H1 (cell line): ENCODE measurements at regions not wholly inside any gene's neighbourhood (a gene's known extent, or its start where the extent isn't known, plus 50 kb on each side); places are given as distances from the start of the nearest gene placed in this dataset.

ENCODE experiments used
- CTCF ChIA-PET: fragments of 300-600 bp; sonication (Branson Sonifier 250); formaldehyde crosslinking; loops from one replicate; lab custom pipeline; 2021; ENCODE audit not compliant: partially characterized antibody; lab: Charles Lee
- POLR2A ChIA-PET: fragments of 300-600 bp; sonication (Branson Sonifier 250); formaldehyde crosslinking; loops from one replicate; lab custom pipeline; 2021; ENCODE audit warnings: inconsistent platforms; ENCODE audit not compliant: partially characterized antibody; lab: Charles Lee
- DNase-seq, 2 experiments: peaks; one replicate each; pipeline versions ENCODE4 v3.0.0 to v3.0.0-alpha.2; 2010 to 2022; ENCODE audit warnings: low spot score in 2 of 2, low read depth in 1 of 2, mixed read lengths in 1 of 2
- FAIRE-seq: peaks from 2 replicates; lab custom pipeline; 2011; peaks lifted over from hg19 to GRCh38; lab: Jason Lieb, UNC
- H2AFZ ChIP-seq: 2 replicates; pipeline ENCODE4 v1.8.1; 2012; ENCODE audit warnings: low read length, inconsistent platforms
- H2AK5ac ChIP-seq: 2 replicates; pipeline ENCODE4 v1.6.1; 2013; ENCODE audit warnings: low read depth, low read length
- H2BK120ac ChIP-seq: replicated peaks from 2 replicates; pipeline ENCODE3; 2013; ENCODE audit warnings: low read depth, low read length, inconsistent platforms
- H2BK12ac ChIP-seq: 2 replicates; pipeline ENCODE4 v1.6.1; 2013; ENCODE audit warnings: low read depth, low read length
- H2BK15ac ChIP-seq: 2 replicates; pipeline ENCODE4 v1.6.1; 2013; ENCODE audit warnings: low read length
- H2BK20ac ChIP-seq: 2 replicates; pipeline ENCODE4 v1.6.1; 2013; ENCODE audit warnings: low read length
- H2BK5ac ChIP-seq: 2 replicates; pipeline ENCODE4 v1.6.1; 2013; ENCODE audit warnings: low read depth, low read length
- H3K14ac ChIP-seq: 2 replicates; pipeline ENCODE4 v1.6.1; 2013; ENCODE audit warnings: inconsistent platforms; ENCODE audit not compliant: insufficient read length
- H3K18ac ChIP-seq: 2 replicates; pipeline ENCODE4 v1.6.1; 2013; ENCODE audit warnings: low read length; ENCODE audit errors: extremely low read depth
- H3K23ac ChIP-seq: 2 replicates; pipeline ENCODE4 v1.6.1; 2013; ENCODE audit warnings: inconsistent platforms; ENCODE audit not compliant: insufficient read length
- H3K23me2 ChIP-seq: 2 replicates; pipeline ENCODE4 v1.6.1; 2013; ENCODE audit warnings: low read depth, low read length
- H3K27ac ChIP-seq: 2 replicates; pipeline ENCODE4 v1.6.1; 2011; ENCODE audit warnings: low read depth, low read length, inconsistent platforms
- H3K27me3 ChIP-seq, 4 experiments: replicated peaks in 1 of 4; 1 replicate in 1 of 4; 2 replicates in 3 of 4; pipeline versions ENCODE4 v1.6.1 to v1.8.1; 2011 to 2013; ENCODE audit warnings: low read length in 3 of 4, mild to moderate bottlenecking in 3 of 4, inconsistent platforms in 2 of 4, mixed read lengths in 2 of 4, moderate library complexity in 1 of 4; ENCODE audit not compliant: control insufficient read depth in 3 of 4, insufficient read depth in 3 of 4; ENCODE audit errors: extremely low read depth in 1 of 4
- H3K36me3 ChIP-seq, 4 experiments: 2 replicates each; pipeline versions ENCODE4 v1.6.1 to v1.8.1; 2011 to 2013; ENCODE audit warnings: mild to moderate bottlenecking in 4 of 4, low read length in 3 of 4, moderate library complexity in 2 of 4, control low read depth in 1 of 4, inconsistent platforms in 1 of 4; ENCODE audit not compliant: insufficient read depth in 4 of 4, control insufficient read depth in 2 of 4
- H3K4ac ChIP-seq: replicated peaks from 2 replicates; pipeline ENCODE3; 2013; ENCODE audit warnings: low read length, low read depth, mixed read lengths, inconsistent platforms; ENCODE audit not compliant: insufficient read length
- H3K4me1 ChIP-seq, 4 experiments: replicated peaks in 1 of 4; 1 replicate in 1 of 4; 2 replicates in 3 of 4; pipeline versions ENCODE4 v1.6.1 to v1.8.1; 2011 to 2013; ENCODE audit warnings: low read length in 3 of 4, inconsistent platforms in 2 of 4, mixed read lengths in 1 of 4; ENCODE audit not compliant: insufficient read depth in 4 of 4, control insufficient read depth in 3 of 4
- H3K4me2 ChIP-seq, 2 experiments: 2 replicates each; pipeline versions ENCODE4 v1.6.1 to v1.8.1; 2011 to 2013; ENCODE audit warnings: low read depth in 2 of 2, low read length in 2 of 2, control low read depth in 1 of 2, inconsistent platforms in 1 of 2, mild to moderate bottlenecking in 1 of 2; ENCODE audit not compliant: insufficient read depth in 1 of 2
- H3K4me3 ChIP-seq, 4 experiments: fragments of 200-600, 300-600 bp in 1 of 4; sonication (generic), shearing (Covaris generic), sonication (Bioruptor Twin) in 1 of 4; 2 replicates each; pipeline versions ENCODE4 v1.5.1 to v1.8.1; 2011 to 2016; ENCODE audit warnings: low read length in 4 of 4, low read depth in 3 of 4, control low read depth in 2 of 4, inconsistent platforms in 2 of 4, mild to moderate bottlenecking in 2 of 4, mixed read lengths in 1 of 4, moderate library complexity in 1 of 4; ENCODE audit not compliant: insufficient read depth in 2 of 4; ENCODE audit errors: extremely low read depth in 1 of 4
- H3K56ac ChIP-seq: replicated peaks from 2 replicates; pipeline ENCODE3; 2013; ENCODE audit warnings: low read depth, mild to moderate bottlenecking, mixed read lengths, low read length, inconsistent platforms; ENCODE audit not compliant: insufficient read length
- H3K79me1 ChIP-seq: 2 replicates; pipeline ENCODE4 v1.6.1; 2013; ENCODE audit warnings: low read depth, low read length, control low read depth
- H3K79me2 ChIP-seq, 2 experiments: 2 replicates each; pipeline versions ENCODE4 v1.6.1 to v1.8.1; 2012 to 2013; ENCODE audit warnings: low read length in 2 of 2, mild to moderate bottlenecking in 2 of 2, inconsistent platforms in 1 of 2; ENCODE audit not compliant: insufficient read depth in 2 of 2, control insufficient read depth in 1 of 2
- H3K9ac ChIP-seq, 4 experiments: replicated peaks in 1 of 4; 1 replicate in 1 of 4; 2 replicates in 3 of 4; pipeline versions ENCODE4 v1.6.1 to v1.8.1; 2011 to 2013; ENCODE audit warnings: low read depth in 3 of 4, low read length in 3 of 4, control low read depth in 2 of 4, mild to moderate bottlenecking in 2 of 4, moderate library complexity in 2 of 4, inconsistent platforms in 1 of 4; ENCODE audit errors: extremely low read depth in 1 of 4
- H3K9me3 ChIP-seq, 2 experiments: 2 replicates each; pipeline versions ENCODE4 v1.6.1 to v1.8.1; 2012 to 2013; ENCODE audit warnings: mild to moderate bottlenecking in 2 of 2, moderate library complexity in 2 of 2, control low read depth in 1 of 2, inconsistent platforms in 1 of 2, low read depth in 1 of 2, low read length in 1 of 2, mixed read lengths in 1 of 2; ENCODE audit not compliant: insufficient read depth in 2 of 2
- H4K20me1 ChIP-seq, 2 experiments: replicated peaks in 1 of 2; 2 replicates each; pipeline versions ENCODE3 to v1.8.1; 2011 to 2013; ENCODE audit warnings: inconsistent platforms in 2 of 2, low read length in 2 of 2, mild to moderate bottlenecking in 1 of 2; ENCODE audit not compliant: insufficient read depth in 2 of 2, control insufficient read depth in 1 of 2
- H4K5ac ChIP-seq: 2 replicates; pipeline ENCODE4 v1.6.1; 2013; ENCODE audit warnings: low read length, low read depth, mixed read lengths, inconsistent platforms; ENCODE audit not compliant: insufficient read length
- H4K8ac ChIP-seq: 2 replicates; pipeline ENCODE4 v1.8.0; 2013; ENCODE audit warnings: mild to moderate bottlenecking, moderate library complexity, low read length, inconsistent platforms; ENCODE audit not compliant: insufficient read depth; ENCODE audit errors: extremely low read depth
- H4K91ac ChIP-seq: replicated peaks from 2 replicates; pipeline ENCODE3; 2013; ENCODE audit warnings: low read length, mixed read lengths, inconsistent platforms; ENCODE audit not compliant: insufficient read length
- CBX8 ChIP-seq: fragments of 300-800, 300-1000 bp; sonication (generic); IDR thresholded peaks from 2 replicates; pipeline ENCODE4 v1.7.1; 2016; ENCODE audit warnings: low read depth, low read length, borderline replicate concordance
- CHD1 ChIP-seq: IDR thresholded peaks from 2 replicates; pipeline ENCODE4 v1.6.1; 2012; ENCODE audit warnings: low read depth, low read length, improper control_type of control experiment
- GTF2F1 ChIP-seq: IDR thresholded peaks from 2 replicates; pipeline ENCODE4 v1.6.1; 2012; ENCODE audit warnings: low read depth, low read length, improper control_type of control experiment, borderline replicate concordance
- PHF8 ChIP-seq: fragments of 200-600 bp; sonication (generic); conservative IDR thresholded peaks from 2 replicates; pipeline ENCODE4 v1.7.1; 2012; ENCODE audit warnings: low read depth, mild to moderate bottlenecking, inconsistent platforms, low read length, moderate library complexity
- POLR2A ChIP-seq, 2 experiments: IDR thresholded peaks; 1 replicate in 1 of 2; 2 replicates in 1 of 2; pipeline ENCODE4 v1.6.1; 2011; ENCODE audit warnings: low read depth in 2 of 2, low read length in 2 of 2, mild to moderate bottlenecking in 2 of 2; ENCODE audit errors: control extremely low read depth in 1 of 2
- SIX5 ChIP-seq: IDR thresholded peaks from 2 replicates; pipeline ENCODE4 v1.6.1; 2011; ENCODE audit warnings: mild to moderate bottlenecking, low read depth, low read length
- SP2 ChIP-seq: IDR thresholded peaks from 2 replicates; pipeline ENCODE4 v1.6.1; 2012; ENCODE audit warnings: mild to moderate bottlenecking, low read length, inconsistent platforms
- TEAD4 ChIP-seq: IDR thresholded peaks from 2 replicates; pipeline ENCODE4 v1.6.1; 2012; ENCODE audit warnings: low read depth, low read length, inconsistent platforms, mixed read lengths
- ZNF274 ChIP-seq: IDR thresholded peaks from 2 replicates; pipeline ENCODE4 v1.7.0; 2012; ENCODE audit warnings: low read length, borderline replicate concordance; ENCODE audit errors: extremely low read depth
- WGBS, 2 experiments: shearing (Covaris generic) in 1 of 2; methylation state at CpG; one replicate each; pipeline versions ENCODE4 v1.1.6 to v1.1.7; 2013 to 2015; ENCODE audit warnings: low lambda C conversion rate in 2 of 2, mixed read lengths in 2 of 2, inconsistent platforms in 1 of 2, low coverage in 1 of 2, missing lambda C conversion rate in 1 of 2; ENCODE audit not compliant: insufficient replicate concordance in 2 of 2, insufficient coverage in 1 of 2, insufficient read length in 1 of 2; ENCODE audit errors: extremely low coverage in 1 of 2, missing lambda C conversion rate in 1 of 2; 5-methylcytosine and 5-hydroxymethylcytosine counted together

GRCh38 chr2:216951171-216951570 lies 91.3 kb upstream of the TNP1 start:
- H3K9me3 ChIP-seq = no peaks in the 10 kb centered on the region
- H3K4me3 ChIP-seq = no peak overlapping the region
- H2AFZ ChIP-seq = no peak overlapping the region
- no peaks in the 10 kb centered on the region for H3K79me1 ChIP-seq
- H4K91ac ChIP-seq = no peak overlapping the region
- no peaks in the 10 kb centered on the region for H3K4me1 ChIP-seq
- ChIA-PET POLR2A (no interaction called here), CTCF (interaction anchor here (0.6 to 1.3 kb wide), 2 partner anchors 85 to 215 kb away, joined by 3 read pairs; no protein-coding TSS in a partner anchor)
- no peak overlapping the region for H2BK120ac ChIP-seq
- H2BK20ac ChIP-seq = no peak overlapping the region
- H3K23me2 ChIP-seq = no peaks in the 10 kb centered on the region
- no peak overlapping the region for H4K5ac ChIP-seq
- H2BK12ac ChIP-seq = no peak overlapping the region
- no peak for DNase-seq
- no peak for FAIRE-seq
- no peak overlapping the region for H3K9ac ChIP-seq
- H2BK15ac ChIP-seq = no peak overlapping the region
- TF ChIP-seq SIX5 = no peak
- no peak for TF ChIP-seq GTF2F1
- TF ChIP-seq ZNF274 = no peak
- no peak for TF ChIP-seq SP2
- no peak for TF ChIP-seq PHF8
- TF ChIP-seq POLR2A (IDR thresholded peaks at IDR 0.05; ENCODE audit: control extremely low read depth in 1 of 2, low read depth in 2 of 2, low read length in 2 of 2) = no peak
- no peak for TF ChIP-seq CHD1
- no peak for TF ChIP-seq TEAD4
- TF ChIP-seq CBX8 = no peak
- WGBS, 2 experiments = 90% methylated on average over 4 of the region's 4 CpGs; no CpG with 5 or more reads in 1 of the 2 experiments
- no peak overlapping the region for H3K23ac ChIP-seq
- no peak overlapping the region for H3K27ac ChIP-seq
- H2AK5ac ChIP-seq = no peak overlapping the region
- no peak overlapping the region for H4K8ac ChIP-seq
- H3K36me3 ChIP-seq = no peaks in the 10 kb centered on the region
- H3K18ac ChIP-seq = no peak overlapping the region
- no peaks in the 10 kb centered on the region for H3K79me2 ChIP-seq
- no peaks in the 10 kb centered on the region for H4K20me1 ChIP-seq
- H3K14ac ChIP-seq = no peak overlapping the region
- H2BK5ac ChIP-seq = no peak overlapping the region
- no peak overlapping the region for H3K4me2 ChIP-seq
- H3K4ac ChIP-seq = no peak overlapping the region
- H3K56ac ChIP-seq = no peak overlapping the region
- no peaks in the 10 kb centered on the region for H3K27me3 ChIP-seq
